Hematopoietic multipotent progenitor cell treated with erythropoietin and hydrocortisone succinate and interleukin-3 and kit ligand, for 4 days (in vitro differentiated cells): ENCODE measurements at regions not wholly inside any gene's neighbourhood (a gene's known extent, or its start where the extent isn't known, plus 50 kb on each side); places are given as distances from the start of the nearest gene placed in this dataset.

Source experiments
- DNase-seq: peaks from one replicate; pipeline ENCODE4 v3.0.0-alpha.2; 2015

- no peak for DNase-seq
Observed at GRCh38 chr6:131383421-131384411, 189.3 kb upstream of the ARG1 start.

GRCh38 chr6:131387562-131388447, 185.2 kb upstream of the ARG1 start:
- no peak for DNase-seq

- no peak for DNase-seq
Observed at GRCh38 chr6:131390322-131390721, 182.7 kb upstream of the ARG1 start.

GRCh38 chr6:131391116-131391515, 181.9 kb upstream of the ARG1 start:
- no peak for DNase-seq

GRCh38 chr6:131393433-131393832, 179.6 kb upstream of the ARG1 start:
- DNase-seq = no peak

GRCh38 chr6:131394768-131395432, 178.1 kb upstream of the ARG1 start:
- no peak for DNase-seq

GRCh38 chr6:131398176-131398575, 174.8 kb upstream of the ARG1 start:
- DNase-seq = no peak

GRCh38 chr6:131399433-131399832, 173.6 kb upstream of the ARG1 start:
- DNase-seq = peak; percentile 14

GRCh38 chr6:131400054-131400778, 172.8 kb upstream of the ARG1 start:
- DNase-seq = no peak

- peak; percentile 6 for DNase-seq
Observed at GRCh38 chr6:131400779-131401496, 172.1 kb upstream of the ARG1 start.

GRCh38 chr6:131408811-131409210, 164.2 kb upstream of the ARG1 start:
- DNase-seq = no peak

- no peak for DNase-seq
Observed at GRCh38 chr6:131410785-131411184, 162.2 kb upstream of the ARG1 start.

- DNase-seq = no peak
Observed at GRCh38 chr6:131412960-131413830, 159.8 kb upstream of the ARG1 start.

- no peak for DNase-seq
Observed at GRCh38 chr6:131413831-131414191, 159.2 kb upstream of the ARG1 start.

GRCh38 chr6:131414956-131415355, 158.1 kb upstream of the ARG1 start:
- DNase-seq = no peak

GRCh38 chr6:131418441-131418840, 154.6 kb upstream of the ARG1 start:
- no peak for DNase-seq

GRCh38 chr6:131419702-131420101, 153.3 kb upstream of the ARG1 start:
- DNase-seq = no peak

- DNase-seq = no peak
Observed at GRCh38 chr6:131424016-131424415, 149.0 kb upstream of the ARG1 start.

GRCh38 chr6:131424475-131424874, 148.6 kb upstream of the ARG1 start:
- DNase-seq = no peak

- no peak for DNase-seq
Observed at GRCh38 chr6:131427434-131428058, 145.5 kb upstream of the ARG1 start.
